ENCODE measurements at regions not wholly inside any gene's neighbourhood (a gene's known extent, or its start where the extent isn't known, plus 50 kb on each side); places are given as distances from the start of the nearest gene placed in this dataset.

DNA sequence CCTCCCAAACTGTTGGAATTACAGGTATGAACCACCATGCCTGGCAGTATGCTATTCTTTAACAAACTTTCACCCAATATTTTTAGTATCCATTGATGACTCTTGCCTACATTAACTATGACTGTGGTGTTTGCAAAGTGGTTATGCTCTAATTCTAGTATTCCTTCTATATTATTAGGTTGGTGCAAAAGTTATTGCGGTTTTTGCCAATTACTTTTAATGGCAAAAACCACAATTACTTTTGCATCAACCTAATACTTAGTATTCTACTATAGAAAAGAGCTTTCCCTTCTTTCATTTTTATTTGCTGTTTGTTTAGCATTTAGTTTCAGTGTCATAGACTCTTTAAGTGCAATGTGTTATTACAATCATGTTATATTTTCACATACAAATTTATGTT, 760.6 kb downstream of the NR2F2 start:
- TF ChIP-seq, protein P1, sequence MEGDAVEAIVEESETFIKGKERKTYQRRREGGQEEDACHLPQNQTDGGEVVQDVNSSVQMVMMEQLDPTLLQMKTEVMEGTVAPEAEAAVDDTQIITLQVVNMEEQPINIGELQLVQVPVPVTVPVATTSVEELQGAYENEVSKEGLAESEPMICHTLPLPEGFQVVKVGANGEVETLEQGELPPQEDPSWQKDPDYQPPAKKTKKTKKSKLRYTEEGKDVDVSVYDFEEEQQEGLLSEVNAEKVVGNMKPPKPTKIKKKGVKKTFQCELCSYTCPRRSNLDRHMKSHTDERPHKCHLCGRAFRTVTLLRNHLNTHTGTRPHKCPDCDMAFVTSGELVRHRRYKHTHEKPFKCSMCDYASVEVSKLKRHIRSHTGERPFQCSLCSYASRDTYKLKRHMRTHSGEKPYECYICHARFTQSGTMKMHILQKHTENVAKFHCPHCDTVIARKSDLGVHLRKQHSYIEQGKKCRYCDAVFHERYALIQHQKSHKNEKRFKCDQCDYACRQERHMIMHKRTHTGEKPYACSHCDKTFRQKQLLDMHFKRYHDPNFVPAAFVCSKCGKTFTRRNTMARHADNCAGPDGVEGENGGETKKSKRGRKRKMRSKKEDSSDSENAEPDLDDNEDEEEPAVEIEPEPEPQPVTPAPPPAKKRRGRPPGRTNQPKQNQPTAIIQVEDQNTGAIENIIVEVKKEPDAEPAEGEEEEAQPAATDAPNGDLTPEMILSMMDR (IDR thresholded peaks at IDR 0.05; ENCODE audit: borderline replicate concordance, extremely low read depth, low read length, poor library complexity, severe bottlenecking), result no peak
- TF ChIP-seq EZH2 (IDR thresholded peaks at IDR 0.05; ENCODE audit: borderline replicate concordance, low read depth, low read length, severe bottlenecking), result no peak
